Left forelimb (tissue), 1 donor: ENCODE measurements at regions not wholly inside any gene's neighbourhood (a gene's known extent, or its start where the extent isn't known, plus 50 kb on each side); places are given as distances from the start of the nearest gene placed in this dataset.

ENCODE experiments used
- DNase-seq: peaks from one replicate; pipeline ENCODE4 v3.0.0-alpha.2; 2018; ENCODE audit warnings: low spot score

DNA sequence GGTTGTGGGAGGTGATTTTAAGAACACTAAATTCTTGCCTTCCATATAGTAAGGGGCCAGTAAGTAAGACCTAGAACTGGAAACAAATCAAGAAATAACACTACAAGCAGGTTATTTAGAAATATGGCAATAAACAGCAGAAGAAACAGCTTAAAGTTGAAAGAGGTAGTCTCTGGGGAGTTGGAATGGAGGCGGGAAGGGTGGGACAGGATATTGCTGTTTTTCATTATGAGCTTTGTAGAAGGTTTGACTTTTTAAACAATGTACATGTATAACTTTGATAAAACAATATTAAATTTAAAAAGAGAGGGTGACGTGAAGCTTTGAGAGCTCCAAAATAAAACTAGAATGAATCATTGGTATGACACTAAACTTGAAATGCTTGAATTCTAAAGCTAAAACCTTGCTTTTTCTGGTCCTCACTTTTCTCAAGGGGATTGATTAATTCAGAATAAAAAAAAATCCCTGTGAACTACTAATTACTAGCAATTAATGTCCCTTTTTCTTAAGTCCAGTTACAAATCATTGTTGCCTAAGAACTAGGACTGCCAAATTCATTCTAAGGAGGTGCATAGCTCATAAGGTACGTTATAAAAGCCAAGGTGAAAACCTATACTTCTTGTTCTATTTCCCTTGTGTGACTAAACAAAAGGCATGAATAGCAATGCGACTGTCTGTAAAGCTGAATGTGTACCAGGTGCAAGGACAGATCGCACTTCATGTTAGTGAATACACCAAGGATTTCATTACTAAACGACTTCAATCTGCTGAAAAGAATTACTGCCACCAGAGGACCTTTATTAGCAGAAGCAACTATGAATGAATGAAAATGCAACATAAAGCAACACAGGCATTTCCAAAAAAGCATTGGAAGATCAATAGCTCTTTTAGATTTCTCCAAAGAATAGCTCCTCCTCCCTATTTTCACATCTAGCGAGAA, 177.5 kb downstream of the RBM43 start:
- DNase-seq, result no peak

DNA sequence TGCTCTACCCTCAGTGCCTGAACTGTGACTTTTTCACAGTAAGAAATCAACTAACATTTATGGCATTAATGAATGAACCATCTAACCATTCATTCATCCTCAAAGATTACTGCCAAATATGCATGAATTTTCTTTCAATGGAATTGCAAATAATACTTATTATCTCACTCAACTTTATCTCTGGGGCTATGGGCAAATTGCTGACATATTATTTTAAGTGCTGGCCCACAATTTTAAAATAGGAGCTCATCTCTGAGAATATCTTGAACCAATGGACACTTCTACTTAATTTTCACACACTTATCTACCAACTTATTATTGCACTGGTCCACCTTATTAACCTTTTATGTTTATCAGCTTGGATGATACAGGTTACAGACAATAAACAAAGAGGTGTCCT, 182.8 kb downstream of the RBM43 start:
- DNase-seq, result no peak

- no peak for DNase-seq
These were observed 189.8 kb downstream of the RBM43 start for GRCh38 chr2:151071906-151072305.

DNA sequence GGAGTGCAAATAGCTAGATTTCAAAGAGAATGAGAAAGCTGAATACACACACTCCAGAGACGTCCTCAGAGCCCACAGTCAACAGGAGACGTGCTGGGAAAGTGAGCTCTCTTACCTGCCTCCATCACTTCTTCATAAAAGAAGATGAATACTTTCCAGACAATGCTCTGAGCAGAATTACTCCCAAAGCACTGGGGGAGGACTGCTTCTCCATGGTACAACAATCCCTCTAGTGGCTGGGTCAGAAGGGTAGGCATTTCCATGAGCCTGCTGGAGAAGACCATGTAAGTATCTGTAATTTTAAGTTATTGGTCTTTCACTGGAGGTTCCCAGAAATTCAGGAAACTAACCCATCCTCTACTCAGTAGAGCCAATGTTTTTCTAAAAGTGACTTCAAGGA, 190.3 kb downstream of the RBM43 start:
- DNase-seq, result no peak

DNA sequence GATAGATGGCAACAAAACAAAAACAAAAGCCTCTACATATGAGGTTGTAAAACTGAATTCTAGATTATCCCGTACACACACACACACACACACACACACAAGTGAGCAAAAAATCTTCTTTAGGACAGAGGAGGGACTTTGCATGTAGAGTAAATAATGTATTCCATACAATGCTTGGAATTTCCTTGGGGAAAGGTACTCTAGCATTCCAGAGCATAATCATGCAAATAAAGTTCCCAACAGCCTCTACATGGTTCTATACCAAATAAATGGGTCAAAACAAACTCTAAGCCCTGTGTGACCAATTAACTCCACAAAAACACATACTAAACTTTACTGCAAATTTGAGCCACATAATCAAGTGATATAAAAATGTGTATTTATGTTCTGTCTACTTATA, 191.4 kb downstream of the RBM43 start:
- DNase-seq, result no peak

DNA sequence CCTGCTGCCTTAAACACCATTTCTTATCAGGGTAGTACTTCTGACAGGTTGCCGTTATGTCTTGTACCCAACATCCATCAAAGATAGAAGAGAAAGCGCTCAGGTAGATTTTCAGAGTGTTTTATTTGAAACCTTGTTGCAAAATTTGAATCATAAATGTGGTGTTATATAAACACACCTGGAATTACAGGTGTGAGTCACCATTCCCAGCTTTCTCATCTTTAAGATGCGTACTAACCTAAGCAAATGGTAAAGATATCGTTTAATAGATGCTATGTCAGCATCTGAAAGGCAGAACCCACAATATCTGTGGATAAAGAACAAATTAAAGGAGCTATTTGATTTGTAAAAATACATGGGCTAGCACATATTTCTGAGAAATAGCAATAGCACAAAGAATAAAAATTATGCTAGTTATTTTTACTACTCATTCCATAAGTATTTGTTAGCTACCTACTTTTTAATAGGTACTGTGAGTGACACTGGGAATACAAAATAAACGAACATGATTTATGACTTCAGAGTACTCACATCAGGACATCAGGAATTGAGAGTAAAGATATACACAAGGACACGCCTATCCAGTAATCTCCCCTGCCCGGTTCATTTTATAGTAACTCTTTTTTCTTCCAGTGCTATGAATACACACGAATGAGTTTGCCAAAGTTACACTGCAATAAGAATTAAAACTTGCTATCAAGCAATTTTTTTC, 193.8 kb downstream of the RBM43 start:
- DNase-seq, result no peak

GRCh38 chr2:151063271-151063670, 198.4 kb downstream of the RBM43 start:
- DNase-seq, result no peak

GRCh38 chr2:151060287-151060686, 201.4 kb downstream of the RBM43 start:
- no peak for DNase-seq

DNA sequence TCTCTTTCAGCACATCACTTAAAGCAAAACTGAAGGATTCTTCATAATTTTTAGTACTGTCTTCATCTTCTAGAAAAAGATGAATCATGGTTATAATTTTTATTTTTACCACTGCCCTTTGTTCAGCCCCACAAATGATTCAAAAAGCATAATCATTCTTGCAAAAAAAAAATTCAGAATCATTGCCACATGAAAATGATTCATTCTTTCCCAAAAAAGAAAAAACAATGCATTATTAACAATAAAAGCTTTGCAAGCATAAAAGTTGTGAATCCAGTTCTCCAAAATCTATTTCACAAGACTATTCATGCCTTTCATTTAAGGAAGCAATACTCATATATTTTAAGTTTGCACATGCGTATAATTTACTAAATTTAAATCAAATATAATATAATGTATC, 204.8 kb downstream of the RBM43 start:
- DNase-seq, result no peak

DNA sequence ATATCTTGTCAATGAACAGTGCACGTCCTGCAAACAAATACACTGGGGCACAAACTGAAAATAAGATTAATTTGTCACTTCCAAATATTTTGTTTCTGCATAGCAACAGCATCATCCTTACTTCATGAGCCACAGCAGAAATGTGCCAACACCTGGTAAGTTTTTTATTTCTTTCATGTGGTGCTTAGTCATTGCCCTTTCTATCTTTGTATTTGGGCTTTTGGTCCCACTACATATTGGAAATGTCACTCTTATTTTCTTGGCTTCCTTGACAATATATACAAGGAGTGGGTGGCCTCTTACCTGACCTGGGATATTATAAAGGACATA, 208.0 kb downstream of the RBM43 start:
- no peak for DNase-seq

- no peak for DNase-seq
These were observed 208.6 kb downstream of the RBM43 start for GRCh38 chr2:151052850-151053660.

GRCh38 chr2:151051574-151052220, 210.0 kb downstream of the RBM43 start:
- DNase-seq, result no peak

DNA sequence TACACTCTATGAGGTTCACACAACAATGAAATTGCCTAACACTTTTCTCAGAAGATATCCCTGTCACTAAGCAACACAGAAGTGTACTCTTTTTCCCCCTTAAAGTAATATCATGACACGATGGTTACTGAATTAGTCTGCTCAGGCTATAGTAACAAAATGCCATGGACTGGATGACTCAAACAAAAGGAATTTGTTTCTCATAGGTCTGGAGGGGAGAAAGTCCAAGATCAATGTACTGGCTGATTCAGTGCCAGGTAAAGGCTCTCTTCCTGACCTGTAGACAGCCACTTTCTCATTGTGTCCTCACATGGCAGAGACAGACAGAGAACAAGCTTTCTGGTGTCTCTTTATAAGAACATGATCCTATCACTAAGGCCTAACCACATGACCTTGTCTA, 211.9 kb downstream of the RBM43 start:
- no peak for DNase-seq

GRCh38 chr2:151048331-151049054, 213.2 kb downstream of the RBM43 start:
- no peak for DNase-seq

DNA sequence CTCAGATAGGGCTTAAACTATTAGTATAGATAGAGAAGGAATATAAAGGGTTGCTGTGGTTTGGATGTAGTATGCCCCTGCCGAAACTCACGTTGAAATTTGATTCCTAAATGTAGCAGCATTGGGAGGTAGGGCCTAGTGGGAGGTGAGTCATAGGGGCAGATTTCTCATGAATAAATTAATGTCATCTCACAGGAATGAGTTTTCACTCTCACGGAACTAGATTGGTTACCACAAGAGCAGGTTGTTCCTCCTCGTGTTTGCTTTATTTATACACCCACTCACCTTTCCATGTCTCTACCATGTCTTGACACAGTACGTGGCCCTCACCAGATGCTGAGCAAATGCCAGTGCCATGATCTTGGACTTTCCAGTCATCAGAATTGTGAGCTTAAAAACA, 218.2 kb downstream of the RBM43 start:
- no peak for DNase-seq

DNA sequence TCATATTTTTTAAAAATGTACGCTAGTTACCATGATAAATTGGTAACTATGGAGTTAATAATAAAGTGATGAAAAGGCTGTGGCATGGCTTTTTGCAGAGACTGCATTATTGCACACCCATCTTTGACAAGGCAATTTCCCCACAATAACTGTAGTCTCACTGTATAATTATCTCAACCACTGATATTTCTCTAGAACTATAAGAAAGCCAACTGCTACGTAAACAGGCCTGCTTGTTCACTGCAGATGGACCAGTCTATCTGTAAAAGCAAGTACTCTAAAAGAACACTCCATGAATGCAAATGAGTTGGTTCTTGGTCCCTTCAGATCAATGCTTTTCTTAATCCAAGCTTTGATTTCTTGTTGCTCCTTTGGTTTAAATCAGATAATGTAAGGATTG, 218.7 kb downstream of the RBM43 start:
- no peak for DNase-seq

GRCh38 chr2:151040039-151040438, 221.6 kb downstream of the RBM43 start:
- DNase-seq, result no peak

DNA sequence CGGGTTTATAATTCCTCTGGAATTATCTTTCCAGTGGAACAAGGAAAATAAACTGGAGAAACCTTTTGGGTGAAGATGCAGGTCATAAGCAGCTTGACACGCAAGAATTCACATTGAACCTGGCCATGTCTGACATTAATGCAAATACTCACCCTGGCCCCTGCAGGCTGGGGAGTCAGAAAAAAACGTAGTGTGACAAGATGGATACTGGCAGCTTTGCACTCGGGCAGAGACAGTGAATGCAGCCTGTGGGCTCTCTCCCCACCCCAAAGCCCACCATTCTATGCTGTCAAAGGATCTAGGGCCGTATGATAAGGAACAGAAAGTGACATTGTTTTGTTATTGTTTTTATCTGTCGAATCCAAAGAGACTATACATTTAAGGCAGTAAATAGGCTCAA, 223.1 kb downstream of the RBM43 start:
- DNase-seq, result no peak

DNA sequence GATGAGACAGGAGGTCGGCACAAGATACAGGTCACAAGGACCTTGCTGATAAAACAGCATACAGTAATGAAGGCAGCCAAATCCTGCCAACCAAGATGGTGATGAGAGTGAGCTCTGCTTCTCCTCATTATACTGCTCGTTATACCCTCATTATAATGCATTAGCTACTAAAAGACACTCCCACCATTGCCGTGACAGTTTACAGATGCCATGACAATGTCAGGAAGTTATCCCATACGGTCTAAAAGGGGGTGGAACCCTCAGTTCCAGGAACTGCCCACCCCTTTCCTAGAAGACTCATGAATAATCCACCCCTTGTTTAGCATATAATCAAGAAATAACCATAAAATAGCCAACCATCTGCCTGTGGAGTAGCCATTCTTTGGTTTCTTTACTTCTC, 224.2 kb downstream of the RBM43 start:
- no peak for DNase-seq

DNA sequence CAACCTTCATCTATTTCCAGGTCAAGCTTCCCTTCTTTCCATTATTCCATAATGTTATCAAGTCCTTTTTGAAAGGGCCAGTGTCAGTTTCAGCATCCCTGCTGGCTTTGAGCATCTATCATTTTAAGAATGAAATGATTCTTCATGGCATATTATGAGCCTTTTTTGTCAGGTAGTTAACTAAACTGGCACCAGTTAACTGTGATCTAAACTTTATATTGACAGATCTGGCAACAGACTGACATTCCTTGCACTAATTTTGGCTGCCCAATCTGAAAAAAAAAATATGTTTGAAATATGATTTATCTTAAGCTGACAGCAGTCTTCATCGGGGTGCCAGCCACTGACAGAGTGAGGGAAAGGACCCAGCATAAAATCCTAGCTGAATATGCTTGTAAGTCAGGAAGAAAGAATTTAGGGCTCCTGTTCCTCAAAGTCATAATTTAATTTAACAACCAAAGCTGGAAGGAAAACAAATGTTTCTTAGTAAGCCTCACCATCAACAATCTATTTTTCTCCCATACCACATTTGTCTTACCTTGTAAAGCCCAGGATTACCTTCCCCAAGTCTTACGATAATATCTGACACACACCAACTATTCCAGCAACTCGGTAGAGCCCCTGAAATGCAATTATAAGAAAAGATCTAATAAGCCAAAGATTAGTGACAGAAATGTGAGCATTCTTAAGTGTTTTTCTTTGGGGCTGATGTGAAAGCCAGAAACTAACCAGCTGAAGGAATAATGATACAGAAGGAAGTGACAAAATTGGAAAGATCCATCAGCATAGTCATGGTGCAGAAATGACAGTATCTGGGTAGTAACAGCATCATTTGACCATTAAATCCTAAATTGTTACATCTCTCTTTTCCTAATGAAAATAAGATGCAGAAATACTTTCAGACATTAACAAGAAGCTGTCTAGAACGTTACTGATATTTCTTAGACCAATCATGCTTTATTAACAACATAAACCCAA, 228.1 kb downstream of the RBM43 start:
- no peak for DNase-seq
